AG09309 (cell line): ENCODE measurements at regions not wholly inside any gene's neighbourhood (a gene's known extent, or its start where the extent isn't known, plus 50 kb on each side); places are given as distances from the start of the nearest gene placed in this dataset.

Source experiments
- DNase-seq: peaks from one replicate; pipeline ENCODE4 v3.0.0-alpha.2; 2010; ENCODE audit warnings: low read depth
- H3K4me3 ChIP-seq: 2 replicates; pipeline ENCODE4 v1.5.1; 2011; ENCODE audit warnings: mild to moderate bottlenecking, low read depth, low read length, moderate library complexity; ENCODE audit not compliant: control insufficient read depth
- CTCF ChIP-seq: IDR thresholded peaks from 2 replicates; pipeline ENCODE4 v1.5.1; 2011; ENCODE audit warnings: mild to moderate bottlenecking, low read depth, low read length, inconsistent platforms; ENCODE audit not compliant: insufficient read depth, control insufficient read depth; ENCODE audit errors: missing control alignments

GRCh38 chrX:10021461-10022272 lies 54.5 kb downstream of the CLDN34 start:
- no peak for DNase-seq
- no peak overlapping the region for H3K4me3 ChIP-seq
- no peak for TF ChIP-seq CTCF

- TF ChIP-seq CTCF = no peak
- DNase-seq = no peak
- H3K4me3 ChIP-seq = no peak overlapping the region
These were observed 55.0 kb downstream of the CLDN34 start for GRCh38 chrX:10022273-10022541.

GRCh38 chrX:10022580-10023245 lies 55.6 kb downstream of the CLDN34 start:
- no peak for DNase-seq
- H3K4me3 ChIP-seq = no peak overlapping the region
- no peak for TF ChIP-seq CTCF

- H3K4me3 ChIP-seq = no peak overlapping the region
- no peak for TF ChIP-seq CTCF
- DNase-seq = no peak
These were observed 56.7 kb downstream of the CLDN34 start for GRCh38 chrX:10023821-10024220.

GRCh38 chrX:10025742-10026493 lies 58.8 kb downstream of the CLDN34 start:
- no peak for TF ChIP-seq CTCF
- no peak overlapping the region for H3K4me3 ChIP-seq
- no peak for DNase-seq

GRCh38 chrX:10028283-10029104 lies 61.3 kb downstream of the CLDN34 start:
- DNase-seq = no peak
- TF ChIP-seq CTCF = no peak
- no peak overlapping the region for H3K4me3 ChIP-seq
